ENCODE measurements at regions not wholly inside any gene's neighbourhood (a gene's known extent, or its start where the extent isn't known, plus 50 kb on each side); places are given as distances from the start of the nearest gene placed in this dataset.
A peak's percentile ranks its signal among the peaks of the same experiment; 100 is the strongest.

DNA sequence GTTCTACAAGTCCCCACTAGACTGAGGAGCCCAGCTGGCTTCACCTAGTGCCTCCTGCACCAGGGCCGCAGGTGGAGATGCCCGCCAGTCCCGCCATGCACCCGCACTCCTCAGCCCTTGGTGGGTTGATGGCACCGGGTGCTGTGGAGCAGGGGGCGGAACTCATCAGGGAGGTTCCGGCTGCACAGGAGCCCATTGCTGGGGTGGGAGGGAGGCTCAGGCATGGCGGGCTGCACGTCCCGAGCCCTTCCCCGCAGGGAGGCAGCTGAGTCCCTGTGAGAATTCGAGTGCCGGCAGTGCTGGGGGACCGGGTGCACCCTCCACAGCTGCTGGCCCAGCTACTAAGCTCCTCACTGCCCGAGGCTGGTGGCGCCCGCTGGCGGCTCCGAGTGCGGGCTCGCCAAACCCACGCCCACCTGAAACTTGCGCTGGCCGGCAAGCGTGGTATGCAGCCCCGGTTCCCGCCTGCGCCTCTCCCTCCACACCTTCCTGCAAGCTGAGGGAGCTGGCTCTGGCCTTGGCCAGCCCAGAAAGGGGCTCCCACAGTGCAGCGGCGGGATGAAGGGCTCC is 252.7 kb upstream of the TCF4 start:
- TF ChIP-seq, protein P1, sequence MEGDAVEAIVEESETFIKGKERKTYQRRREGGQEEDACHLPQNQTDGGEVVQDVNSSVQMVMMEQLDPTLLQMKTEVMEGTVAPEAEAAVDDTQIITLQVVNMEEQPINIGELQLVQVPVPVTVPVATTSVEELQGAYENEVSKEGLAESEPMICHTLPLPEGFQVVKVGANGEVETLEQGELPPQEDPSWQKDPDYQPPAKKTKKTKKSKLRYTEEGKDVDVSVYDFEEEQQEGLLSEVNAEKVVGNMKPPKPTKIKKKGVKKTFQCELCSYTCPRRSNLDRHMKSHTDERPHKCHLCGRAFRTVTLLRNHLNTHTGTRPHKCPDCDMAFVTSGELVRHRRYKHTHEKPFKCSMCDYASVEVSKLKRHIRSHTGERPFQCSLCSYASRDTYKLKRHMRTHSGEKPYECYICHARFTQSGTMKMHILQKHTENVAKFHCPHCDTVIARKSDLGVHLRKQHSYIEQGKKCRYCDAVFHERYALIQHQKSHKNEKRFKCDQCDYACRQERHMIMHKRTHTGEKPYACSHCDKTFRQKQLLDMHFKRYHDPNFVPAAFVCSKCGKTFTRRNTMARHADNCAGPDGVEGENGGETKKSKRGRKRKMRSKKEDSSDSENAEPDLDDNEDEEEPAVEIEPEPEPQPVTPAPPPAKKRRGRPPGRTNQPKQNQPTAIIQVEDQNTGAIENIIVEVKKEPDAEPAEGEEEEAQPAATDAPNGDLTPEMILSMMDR (conservative IDR thresholded peaks at IDR 0.05) = no peak
- no peak for DNase-seq (ENCODE audit: low read depth, low spot score)
- peaks cover 13% of the 10 kb centered on the region for H3K9me3 Mint-ChIP-seq
- H3K4me1 Mint-ChIP-seq = no peaks in the 10 kb centered on the region
- H3K4me3 Mint-ChIP-seq = no peak overlapping the region
- no peak overlapping the region for H3K27ac Mint-ChIP-seq (ENCODE audit: unreplicated experiment)
- no peaks in the 10 kb centered on the region for H3K27me3 Mint-ChIP-seq (ENCODE audit: low read depth)
- H3K36me3 Mint-ChIP-seq (ENCODE audit: low read depth) = peaks cover 30% of the 10 kb centered on the region

DNA sequence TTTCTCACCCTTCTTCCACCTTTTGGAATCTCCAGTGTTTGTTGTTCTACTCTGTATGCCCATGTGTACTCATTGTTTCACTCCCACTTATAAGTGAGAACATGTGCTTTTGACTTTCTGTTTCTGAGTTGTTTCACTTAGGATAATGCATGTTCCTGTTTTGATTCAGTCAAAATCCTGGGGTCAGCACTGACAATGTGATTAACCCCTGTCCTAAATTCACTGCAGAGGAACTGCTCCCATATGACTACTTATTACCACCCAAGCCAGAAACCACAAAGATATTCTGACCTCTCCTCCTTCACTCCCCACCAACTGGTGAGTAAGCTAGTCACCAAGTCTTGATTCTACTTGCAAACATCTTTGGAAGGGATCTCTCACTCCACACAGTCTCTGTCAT is 251.4 kb upstream of the TCF4 start:
- H3K36me3 Mint-ChIP-seq (ENCODE audit: low read depth) = peaks cover 33% of the 10 kb centered on the region
- no peak overlapping the region for H3K27ac Mint-ChIP-seq (ENCODE audit: unreplicated experiment)
- no peaks in the 10 kb centered on the region for H3K27me3 Mint-ChIP-seq (ENCODE audit: low read depth)
- H3K4me3 Mint-ChIP-seq = no peak overlapping the region
- no peak for DNase-seq (ENCODE audit: low read depth, low spot score)
- no peaks in the 10 kb centered on the region for H3K4me1 Mint-ChIP-seq
- H3K9me3 Mint-ChIP-seq = peaks cover 16% of the 10 kb centered on the region
- TF ChIP-seq, protein P1 (conservative IDR thresholded peaks at IDR 0.05) = no peak

DNA sequence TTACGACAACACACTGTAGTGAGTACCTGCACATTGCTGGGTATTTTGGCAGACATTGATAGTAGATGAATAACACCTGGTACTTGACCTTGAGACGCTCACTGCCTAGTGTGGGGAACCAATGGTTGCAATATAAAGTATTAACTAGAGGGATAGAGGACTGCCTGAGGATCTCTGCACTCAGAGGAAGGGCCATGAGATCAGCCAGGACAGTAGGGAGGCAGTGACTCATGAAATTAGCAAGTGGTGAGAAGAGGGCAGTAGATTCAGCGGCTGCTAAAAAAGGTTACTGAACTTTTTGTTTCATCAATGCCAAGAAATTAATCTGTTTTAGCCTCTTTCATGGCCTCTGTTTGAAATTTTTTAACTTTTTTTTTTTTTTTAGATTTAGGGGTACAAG is 250.8 kb upstream of the TCF4 start:
- Mint-ChIP-seq H3K9me3 (peaks cover 16% of the 10 kb centered on the region), H3K36me3 (ENCODE audit: low read depth) (peaks cover 33% of the 10 kb centered on the region), H3K4me3 (no peak overlapping the region), H3K27me3 (ENCODE audit: low read depth) (no peaks in the 10 kb centered on the region), H3K4me1 (no peaks in the 10 kb centered on the region), H3K27ac (ENCODE audit: unreplicated experiment) (no peak overlapping the region)
- DNase-seq (ENCODE audit: low read depth, low spot score) = no peak
- TF ChIP-seq, protein P1 (conservative IDR thresholded peaks at IDR 0.05) = no peak

DNA sequence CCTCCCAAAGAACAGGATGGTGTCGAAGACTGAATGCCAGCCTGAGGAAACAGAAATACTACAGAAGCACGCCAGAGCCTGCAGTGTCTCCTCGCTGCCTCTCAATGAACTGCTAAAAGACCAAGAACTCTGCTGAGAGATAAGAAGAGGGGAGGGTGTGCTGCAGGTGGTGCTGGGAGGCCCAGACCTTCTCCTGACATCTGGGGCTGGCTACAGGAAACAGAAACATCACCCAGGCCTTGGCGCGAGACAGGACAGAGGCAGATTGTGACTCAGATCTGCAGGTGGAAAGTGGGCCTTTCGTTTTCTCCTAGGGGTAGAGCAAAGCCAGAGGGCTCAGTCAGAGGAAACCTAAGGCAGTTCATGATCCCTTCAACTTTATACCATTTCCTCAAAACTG is 250.3 kb upstream of the TCF4 start:
- TF ChIP-seq, protein P1 (conservative IDR thresholded peaks at IDR 0.05) = no peak
- Mint-ChIP-seq H3K9me3 (peaks cover 20% of the 10 kb centered on the region), H3K27me3 (ENCODE audit: low read depth) (no peaks in the 10 kb centered on the region), H3K4me1 (no peaks in the 10 kb centered on the region), H3K27ac (ENCODE audit: unreplicated experiment) (peak overlapping the region; percentile 51), H3K36me3 (ENCODE audit: low read depth) (peaks cover 36% of the 10 kb centered on the region), H3K4me3 (no peak overlapping the region)
- DNase-seq (ENCODE audit: low read depth, low spot score) = no peak

DNA sequence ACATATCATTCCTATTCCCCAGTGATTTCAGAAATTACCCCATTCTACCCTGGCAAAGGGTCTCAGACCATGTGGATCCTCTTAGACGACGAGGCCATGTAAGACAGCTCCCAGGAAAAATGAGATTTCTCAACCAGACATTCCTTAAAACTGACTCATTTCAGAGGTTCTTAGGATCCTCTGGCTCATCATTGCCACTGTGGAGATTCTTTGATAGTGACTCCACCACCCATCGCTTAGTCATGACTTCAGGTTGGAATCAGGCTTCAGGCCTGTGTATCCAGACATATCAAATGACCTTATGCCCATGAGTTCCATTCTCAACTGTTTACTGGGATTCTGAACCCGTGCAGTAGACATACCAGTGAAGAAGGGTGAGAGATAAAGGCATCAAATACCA is 245.6 kb upstream of the TCF4 start:
- TF ChIP-seq, protein P1 (conservative IDR thresholded peaks at IDR 0.05) = no peak
- Mint-ChIP-seq H3K4me3 (no peak overlapping the region), H3K27me3 (ENCODE audit: low read depth) (no peaks in the 10 kb centered on the region), H3K36me3 (ENCODE audit: low read depth) (peaks cover 20% of the 10 kb centered on the region), H3K4me1 (no peaks in the 10 kb centered on the region), H3K9me3 (peaks cover 13% of the 10 kb centered on the region), H3K27ac (ENCODE audit: unreplicated experiment) (no peak overlapping the region)
- DNase-seq (ENCODE audit: low read depth, low spot score) = no peak
